ENCODE measurements at regions not wholly inside any gene's neighbourhood (a gene's known extent, or its start where the extent isn't known, plus 50 kb on each side); places are given as distances from the start of the nearest gene placed in this dataset.

DNA sequence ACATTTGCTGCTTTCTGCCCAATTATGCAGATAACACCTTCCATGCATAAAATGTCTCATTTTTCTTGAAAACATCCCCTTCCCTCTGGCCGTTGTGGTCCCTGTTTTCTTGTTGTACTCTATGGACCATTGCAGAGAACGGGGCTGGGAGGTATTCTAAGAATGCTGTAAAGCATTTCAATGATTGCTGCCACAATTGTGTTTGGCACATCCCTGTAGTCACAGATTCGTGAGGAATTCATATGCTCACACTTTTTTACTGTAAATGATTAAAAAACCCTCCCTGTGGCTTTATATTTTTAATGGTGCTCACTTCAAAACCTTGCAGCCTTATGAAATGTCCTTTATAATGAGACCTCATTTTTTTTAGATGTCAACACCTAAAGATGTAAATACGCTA lies 207.2 kb upstream of the GBE1 start:
- no peak overlapping the region for H3K27ac ChIP-seq
- DNase-seq: no peak
- H3K9me3 ChIP-seq: no peaks in the 10 kb centered on the region
- H3K4me3 ChIP-seq: no peak overlapping the region
- TF ChIP-seq, protein P1, sequence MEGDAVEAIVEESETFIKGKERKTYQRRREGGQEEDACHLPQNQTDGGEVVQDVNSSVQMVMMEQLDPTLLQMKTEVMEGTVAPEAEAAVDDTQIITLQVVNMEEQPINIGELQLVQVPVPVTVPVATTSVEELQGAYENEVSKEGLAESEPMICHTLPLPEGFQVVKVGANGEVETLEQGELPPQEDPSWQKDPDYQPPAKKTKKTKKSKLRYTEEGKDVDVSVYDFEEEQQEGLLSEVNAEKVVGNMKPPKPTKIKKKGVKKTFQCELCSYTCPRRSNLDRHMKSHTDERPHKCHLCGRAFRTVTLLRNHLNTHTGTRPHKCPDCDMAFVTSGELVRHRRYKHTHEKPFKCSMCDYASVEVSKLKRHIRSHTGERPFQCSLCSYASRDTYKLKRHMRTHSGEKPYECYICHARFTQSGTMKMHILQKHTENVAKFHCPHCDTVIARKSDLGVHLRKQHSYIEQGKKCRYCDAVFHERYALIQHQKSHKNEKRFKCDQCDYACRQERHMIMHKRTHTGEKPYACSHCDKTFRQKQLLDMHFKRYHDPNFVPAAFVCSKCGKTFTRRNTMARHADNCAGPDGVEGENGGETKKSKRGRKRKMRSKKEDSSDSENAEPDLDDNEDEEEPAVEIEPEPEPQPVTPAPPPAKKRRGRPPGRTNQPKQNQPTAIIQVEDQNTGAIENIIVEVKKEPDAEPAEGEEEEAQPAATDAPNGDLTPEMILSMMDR (IDR thresholded peaks at IDR 0.05): no peak
- no peak for TF ChIP-seq POLR2A (IDR thresholded peaks at IDR 0.05)
- H3K4me1 ChIP-seq: no peaks in the 10 kb centered on the region
- no peaks in the 10 kb centered on the region for H3K36me3 ChIP-seq
- H3K27me3 ChIP-seq: no peaks in the 10 kb centered on the region

DNA sequence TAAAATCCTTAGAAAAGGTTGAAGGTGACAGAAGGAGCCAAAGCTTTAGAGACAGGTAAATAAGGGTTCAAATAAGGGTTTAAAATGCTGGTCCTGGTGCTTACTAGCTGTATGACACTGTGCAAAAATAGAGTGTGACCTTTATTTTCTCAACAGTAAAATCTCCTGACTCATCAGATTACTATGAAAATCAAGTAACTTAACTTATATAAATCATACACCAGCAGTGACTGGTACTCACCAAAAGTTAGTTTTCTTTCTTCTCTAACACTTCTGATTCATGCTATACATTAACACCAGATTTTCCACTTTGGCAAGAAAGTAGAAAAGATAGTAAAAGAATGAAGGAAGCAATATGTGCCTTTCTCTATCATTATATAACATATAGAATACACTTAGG lies 205.9 kb upstream of the GBE1 start:
- no peak overlapping the region for H3K27ac ChIP-seq
- H3K4me3 ChIP-seq: no peak overlapping the region
- TF ChIP-seq POLR2A (IDR thresholded peaks at IDR 0.05): no peak
- TF ChIP-seq, protein P1 (IDR thresholded peaks at IDR 0.05): no peak
- H3K36me3 ChIP-seq: no peaks in the 10 kb centered on the region
- no peaks in the 10 kb centered on the region for H3K27me3 ChIP-seq
- H3K9me3 ChIP-seq: no peaks in the 10 kb centered on the region
- no peaks in the 10 kb centered on the region for H3K4me1 ChIP-seq
- no peak for DNase-seq

DNA sequence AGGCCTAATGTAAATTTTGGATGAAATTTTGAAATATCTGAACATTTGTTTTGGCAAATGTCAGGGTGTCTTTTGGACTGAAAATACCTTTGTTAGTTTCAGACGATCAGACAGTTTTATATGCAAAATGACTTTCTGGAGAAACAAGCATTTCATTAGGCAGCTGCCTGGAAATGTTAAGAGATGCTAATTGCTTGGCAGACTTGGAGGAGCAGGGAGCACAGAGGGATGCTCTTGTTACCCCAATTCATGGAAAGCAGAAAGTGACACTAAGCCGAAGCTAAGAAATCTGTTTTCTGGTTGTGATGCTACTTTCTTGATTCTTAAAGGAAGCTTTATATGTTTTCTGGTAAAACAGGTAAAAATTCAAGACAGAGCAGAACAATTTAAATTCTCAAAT lies 204.3 kb upstream of the GBE1 start:
- H3K36me3 ChIP-seq: no peaks in the 10 kb centered on the region
- TF ChIP-seq, protein P1 (IDR thresholded peaks at IDR 0.05): no peak
- no peak for TF ChIP-seq POLR2A (IDR thresholded peaks at IDR 0.05)
- H3K4me1 ChIP-seq: no peaks in the 10 kb centered on the region
- no peaks in the 10 kb centered on the region for H3K27me3 ChIP-seq
- H3K4me3 ChIP-seq: no peak overlapping the region
- H3K27ac ChIP-seq: no peak overlapping the region
- no peaks in the 10 kb centered on the region for H3K9me3 ChIP-seq
- no peak for DNase-seq

DNA sequence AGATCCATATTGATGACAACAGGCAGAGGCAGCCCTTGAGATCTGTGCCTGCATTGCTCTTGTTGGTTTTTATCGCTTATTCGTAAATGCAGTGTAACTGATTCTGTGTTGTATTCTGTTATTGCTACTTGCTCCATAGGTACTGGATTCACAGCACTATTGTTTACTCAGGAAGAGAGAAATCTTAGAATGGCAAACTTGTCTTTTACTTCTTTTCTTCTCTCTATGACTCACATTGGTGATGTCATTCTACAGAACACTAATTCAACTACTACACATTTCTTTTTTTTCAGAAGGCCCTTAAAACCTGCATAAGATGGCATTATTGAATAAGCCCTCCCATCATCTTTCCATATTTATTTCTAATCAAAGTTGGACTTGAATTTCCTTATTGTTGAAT lies 201.0 kb upstream of the GBE1 start:
- Histone ChIP-seq H3K4me1 (no peaks in the 10 kb centered on the region), H3K27me3 (no peaks in the 10 kb centered on the region), H3K36me3 (no peaks in the 10 kb centered on the region), H3K27ac (no peak overlapping the region), H3K4me3 (no peak overlapping the region), H3K9me3 (no peaks in the 10 kb centered on the region)
- TF ChIP-seq POLR2A (IDR thresholded peaks at IDR 0.05): no peak
- TF ChIP-seq, protein P1 (IDR thresholded peaks at IDR 0.05): no peak
- no peak for DNase-seq

DNA sequence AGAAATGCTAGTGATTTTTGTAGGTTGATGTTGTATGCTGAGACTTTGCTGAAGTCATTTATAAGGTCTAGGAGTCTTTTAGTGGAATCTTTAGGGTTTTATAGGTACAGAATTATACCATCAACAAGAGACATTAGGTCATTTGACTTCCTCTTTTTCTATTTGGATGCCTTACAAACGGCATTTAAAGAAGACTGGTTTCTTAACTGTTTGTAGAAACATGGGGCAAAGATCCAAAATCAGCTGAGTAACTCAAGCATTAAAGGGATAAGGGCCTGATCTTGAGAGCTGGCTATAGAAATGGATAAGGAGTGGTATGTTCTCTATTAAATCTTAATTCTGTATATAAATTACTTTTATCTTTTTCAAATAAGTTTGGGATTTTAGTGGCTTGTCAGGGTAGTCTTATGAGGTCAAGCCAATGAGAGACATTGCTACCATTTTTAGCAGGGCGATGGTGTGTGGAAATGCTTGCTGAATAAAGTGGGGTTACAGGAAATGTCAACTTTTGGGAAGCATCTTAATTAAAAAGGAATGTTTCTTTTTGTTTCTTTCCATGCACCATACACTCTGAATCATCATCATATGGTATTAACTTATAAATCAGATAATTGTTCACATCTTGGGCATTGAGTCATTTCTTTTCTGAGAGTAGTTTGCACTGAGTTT lies 197.7 kb upstream of the GBE1 start:
- Histone ChIP-seq H3K27ac (no peak overlapping the region), H3K36me3 (no peaks in the 10 kb centered on the region), H3K4me1 (no peaks in the 10 kb centered on the region), H3K9me3 (no peaks in the 10 kb centered on the region), H3K4me3 (no peak overlapping the region), H3K27me3 (no peaks in the 10 kb centered on the region)
- no peak for DNase-seq
- TF ChIP-seq, protein P1 (IDR thresholded peaks at IDR 0.05): no peak
- TF ChIP-seq POLR2A (IDR thresholded peaks at IDR 0.05): no peak

DNA sequence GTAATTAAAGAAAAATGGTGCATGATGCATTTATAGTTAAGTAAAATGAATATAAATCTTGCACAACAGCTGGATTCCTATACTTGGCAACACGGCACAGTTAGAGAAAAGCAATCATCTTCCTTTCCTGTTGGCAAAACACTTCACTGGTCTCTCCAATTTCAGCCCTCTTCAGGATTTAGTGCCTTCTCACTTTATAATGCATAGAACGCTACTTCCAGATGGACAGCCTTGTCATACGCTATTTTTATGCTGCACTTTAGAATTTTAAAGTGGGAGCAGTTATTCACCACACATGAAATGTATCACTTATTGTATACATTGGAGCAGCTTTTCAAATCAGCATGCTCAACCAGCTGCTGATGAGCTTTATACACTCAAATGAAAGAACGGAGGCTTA lies 194.4 kb upstream of the GBE1 start:
- H3K4me1 ChIP-seq: no peaks in the 10 kb centered on the region
- no peak for DNase-seq
- no peaks in the 10 kb centered on the region for H3K9me3 ChIP-seq
- H3K27me3 ChIP-seq: no peaks in the 10 kb centered on the region
- TF ChIP-seq, protein P1 (IDR thresholded peaks at IDR 0.05): no peak
- TF ChIP-seq POLR2A (IDR thresholded peaks at IDR 0.05): no peak
- no peak overlapping the region for H3K4me3 ChIP-seq
- no peaks in the 10 kb centered on the region for H3K36me3 ChIP-seq
- no peak overlapping the region for H3K27ac ChIP-seq

Data from Peyer's patch (tissue), 4 donors.